ENCODE measurements at regions not wholly inside any gene's neighbourhood (a gene's known extent, or its start where the extent isn't known, plus 50 kb on each side); places are given as distances from the start of the nearest gene placed in this dataset.

GRCh38 chr6:167240034-167240541, 51.0 kb upstream of the UNC93A start:
- no peak for TF ChIP-seq CTCF (IDR thresholded peaks at IDR 0.05)
- TF ChIP-seq POLR2AphosphoS5 (IDR thresholded peaks at IDR 0.05): no peak
- no peak for TF ChIP-seq EP300 (IDR thresholded peaks at IDR 0.05)

All from suprapubic skin (tissue), 4 donors.